ENCODE measurements at regions not wholly inside any gene's neighbourhood (a gene's known extent, or its start where the extent isn't known, plus 50 kb on each side); places are given as distances from the start of the nearest gene placed in this dataset.

GRCh38 chr2:204069804-204070203 lies 133.2 kb downstream of the ICOS start:
- TF ChIP-seq POLR2A (IDR thresholded peaks at IDR 0.05) (no peak), CTCF (IDR thresholded peaks at IDR 0.05) (no peak)

All from prostate gland (tissue), 2 donors.